ENCODE measurements at regions not wholly inside any gene's neighbourhood (a gene's known extent, or its start where the extent isn't known, plus 50 kb on each side); places are given as distances from the start of the nearest gene placed in this dataset.

DNA sequence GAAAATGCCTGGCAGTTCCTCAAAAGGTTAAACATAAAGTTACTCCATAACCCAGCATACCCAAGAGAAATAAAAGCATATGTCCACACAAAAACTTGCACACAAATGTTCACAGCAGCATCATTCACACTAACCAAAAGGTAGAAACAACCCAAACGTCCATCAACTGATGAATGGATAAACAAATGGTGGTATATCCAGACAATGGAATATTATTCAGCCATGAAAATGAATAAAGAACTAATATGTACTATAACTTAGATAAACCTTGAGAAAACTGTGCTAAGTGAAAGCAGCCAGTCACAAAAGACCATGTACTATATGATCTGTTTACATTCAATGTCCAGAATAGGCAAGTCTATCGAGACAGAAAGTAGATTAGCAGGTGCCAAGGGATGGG lies 60.4 kb downstream of the CAMK2N1 start:
- DNase-seq (ENCODE audit: low read depth): no peak
- no peak overlapping the region for H3K4me3 ChIP-seq (ENCODE audit: low read length)
- TF ChIP-seq, protein P1, sequence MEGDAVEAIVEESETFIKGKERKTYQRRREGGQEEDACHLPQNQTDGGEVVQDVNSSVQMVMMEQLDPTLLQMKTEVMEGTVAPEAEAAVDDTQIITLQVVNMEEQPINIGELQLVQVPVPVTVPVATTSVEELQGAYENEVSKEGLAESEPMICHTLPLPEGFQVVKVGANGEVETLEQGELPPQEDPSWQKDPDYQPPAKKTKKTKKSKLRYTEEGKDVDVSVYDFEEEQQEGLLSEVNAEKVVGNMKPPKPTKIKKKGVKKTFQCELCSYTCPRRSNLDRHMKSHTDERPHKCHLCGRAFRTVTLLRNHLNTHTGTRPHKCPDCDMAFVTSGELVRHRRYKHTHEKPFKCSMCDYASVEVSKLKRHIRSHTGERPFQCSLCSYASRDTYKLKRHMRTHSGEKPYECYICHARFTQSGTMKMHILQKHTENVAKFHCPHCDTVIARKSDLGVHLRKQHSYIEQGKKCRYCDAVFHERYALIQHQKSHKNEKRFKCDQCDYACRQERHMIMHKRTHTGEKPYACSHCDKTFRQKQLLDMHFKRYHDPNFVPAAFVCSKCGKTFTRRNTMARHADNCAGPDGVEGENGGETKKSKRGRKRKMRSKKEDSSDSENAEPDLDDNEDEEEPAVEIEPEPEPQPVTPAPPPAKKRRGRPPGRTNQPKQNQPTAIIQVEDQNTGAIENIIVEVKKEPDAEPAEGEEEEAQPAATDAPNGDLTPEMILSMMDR (IDR thresholded peaks at IDR 0.05; ENCODE audit: insufficient read depth, low read depth, low read length, missing control alignments): no peak

DNA sequence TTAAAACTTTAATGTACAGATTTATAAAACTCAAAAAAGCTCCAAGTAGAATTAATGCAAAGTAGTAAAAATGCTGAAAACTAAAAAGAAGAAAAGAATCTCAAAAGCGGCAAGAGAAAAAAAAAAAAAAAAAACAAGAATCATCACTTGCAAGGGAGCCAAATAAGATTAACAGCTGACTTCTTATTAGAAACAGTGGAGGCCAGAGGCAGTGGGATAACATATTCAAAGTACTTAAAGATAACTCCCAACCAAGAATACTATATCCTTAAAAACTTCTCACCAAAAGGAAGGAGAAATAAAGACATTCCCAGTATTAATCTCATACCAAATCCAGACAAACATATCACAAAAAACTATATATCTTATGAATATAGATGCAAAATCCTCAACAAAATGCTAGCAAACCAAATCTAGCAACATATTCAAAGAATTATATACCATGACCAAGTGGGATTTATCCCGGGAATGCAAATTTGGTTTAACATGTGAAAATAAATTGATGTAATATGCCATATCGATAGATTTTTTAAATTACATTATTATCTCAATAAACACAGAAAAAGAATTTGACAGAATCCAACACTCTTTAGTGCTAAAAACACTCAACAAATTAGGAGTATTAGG lies 62.7 kb downstream of the CAMK2N1 start:
- no peak overlapping the region for H3K4me3 ChIP-seq (ENCODE audit: low read length)
- no peak for DNase-seq (ENCODE audit: low read depth)
- TF ChIP-seq, protein P1 (IDR thresholded peaks at IDR 0.05; ENCODE audit: insufficient read depth, low read depth, low read length, missing control alignments): no peak

DNA sequence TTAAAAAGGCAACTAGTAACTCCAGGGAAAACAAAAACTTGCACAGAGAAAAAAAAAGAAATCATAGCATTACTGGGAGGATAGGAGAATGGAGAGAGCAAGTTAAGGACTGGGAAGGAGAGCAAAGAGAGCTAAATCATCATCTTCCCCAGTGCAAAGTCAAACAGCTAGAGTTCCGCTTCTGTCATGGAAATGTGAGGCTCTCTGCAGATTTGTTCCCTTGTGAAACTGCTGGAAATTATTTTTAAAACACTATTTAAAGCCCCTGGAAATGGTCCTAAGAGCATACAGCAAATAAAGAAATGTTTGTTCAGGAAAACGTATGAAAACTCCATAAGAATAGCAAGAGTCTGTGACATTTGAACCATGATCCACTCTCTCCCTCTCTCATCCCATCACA lies 64.6 kb downstream of the CAMK2N1 start:
- no peak overlapping the region for H3K4me3 ChIP-seq (ENCODE audit: low read length)
- TF ChIP-seq, protein P1 (IDR thresholded peaks at IDR 0.05; ENCODE audit: insufficient read depth, low read depth, low read length, missing control alignments): no peak
- DNase-seq (ENCODE audit: low read depth): no peak

DNA sequence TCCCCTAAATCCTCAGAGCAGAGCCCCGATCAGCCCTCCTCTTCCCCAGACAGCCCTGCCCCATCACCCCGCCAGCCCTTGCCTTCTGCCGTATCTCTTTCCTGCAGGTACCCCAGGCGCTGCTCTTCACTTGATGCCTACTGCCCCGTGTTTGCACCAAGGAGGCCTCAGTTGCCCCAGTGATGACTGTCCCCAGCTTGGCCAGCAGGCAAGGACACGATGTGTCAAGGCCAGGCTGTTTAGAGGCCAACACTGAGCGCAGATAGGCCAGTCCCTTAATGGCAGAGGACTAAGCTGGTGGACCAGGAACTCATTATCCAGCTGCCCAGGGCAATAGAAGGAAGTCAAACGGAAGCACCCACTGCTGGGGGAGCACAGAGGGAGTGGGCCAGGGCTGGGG lies 68.4 kb downstream of the CAMK2N1 start:
- no peak for DNase-seq (ENCODE audit: low read depth)
- TF ChIP-seq, protein P1 (IDR thresholded peaks at IDR 0.05; ENCODE audit: insufficient read depth, low read depth, low read length, missing control alignments): no peak
- H3K4me3 ChIP-seq (ENCODE audit: low read length): no peak overlapping the region

DNA sequence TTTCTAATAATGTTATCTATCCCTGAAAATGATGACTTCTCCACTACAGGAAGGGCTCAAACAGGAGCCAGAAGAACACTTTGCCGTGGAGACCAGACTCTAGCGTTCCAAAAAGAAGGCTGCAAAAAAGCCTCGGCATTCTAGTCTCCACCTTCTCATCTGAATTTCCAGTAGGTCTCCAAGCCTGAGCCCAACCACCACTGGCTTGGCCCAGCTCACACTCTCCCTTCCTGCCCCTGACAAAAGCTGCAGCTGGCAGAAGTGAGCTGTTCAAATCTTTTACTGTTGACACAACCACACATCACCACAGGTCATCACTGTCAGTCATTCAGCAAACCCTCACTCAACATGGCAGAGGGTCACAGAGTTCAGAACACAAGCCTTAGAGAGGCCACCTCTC lies 69.3 kb downstream of the CAMK2N1 start:
- TF ChIP-seq, protein P1 (IDR thresholded peaks at IDR 0.05; ENCODE audit: insufficient read depth, low read depth, low read length, missing control alignments): no peak
- no peak overlapping the region for H3K4me3 ChIP-seq (ENCODE audit: low read length)
- no peak for DNase-seq (ENCODE audit: low read depth)

DNA sequence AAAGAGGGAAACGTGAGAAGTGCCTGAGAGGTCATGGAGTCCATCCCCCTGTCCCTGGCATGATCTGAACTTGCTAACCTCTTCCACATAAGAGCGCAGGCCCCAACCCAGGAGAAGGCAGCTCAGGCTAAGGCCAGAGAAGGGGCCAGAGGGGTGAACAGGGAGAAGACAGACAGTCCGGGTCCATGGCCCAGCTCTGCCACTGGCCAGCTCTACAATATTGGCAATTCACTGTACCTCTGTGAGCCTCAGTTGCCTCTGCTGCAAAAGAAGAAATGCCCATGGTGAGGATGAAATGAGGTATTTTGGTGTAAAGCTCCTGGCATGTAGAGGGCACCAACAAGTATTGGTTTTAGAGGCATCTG lies 72.3 kb downstream of the CAMK2N1 start:
- DNase-seq (ENCODE audit: low read depth): no peak
- no peak overlapping the region for H3K4me3 ChIP-seq (ENCODE audit: low read length)
- TF ChIP-seq, protein P1 (IDR thresholded peaks at IDR 0.05; ENCODE audit: insufficient read depth, low read depth, low read length, missing control alignments): no peak

DNA sequence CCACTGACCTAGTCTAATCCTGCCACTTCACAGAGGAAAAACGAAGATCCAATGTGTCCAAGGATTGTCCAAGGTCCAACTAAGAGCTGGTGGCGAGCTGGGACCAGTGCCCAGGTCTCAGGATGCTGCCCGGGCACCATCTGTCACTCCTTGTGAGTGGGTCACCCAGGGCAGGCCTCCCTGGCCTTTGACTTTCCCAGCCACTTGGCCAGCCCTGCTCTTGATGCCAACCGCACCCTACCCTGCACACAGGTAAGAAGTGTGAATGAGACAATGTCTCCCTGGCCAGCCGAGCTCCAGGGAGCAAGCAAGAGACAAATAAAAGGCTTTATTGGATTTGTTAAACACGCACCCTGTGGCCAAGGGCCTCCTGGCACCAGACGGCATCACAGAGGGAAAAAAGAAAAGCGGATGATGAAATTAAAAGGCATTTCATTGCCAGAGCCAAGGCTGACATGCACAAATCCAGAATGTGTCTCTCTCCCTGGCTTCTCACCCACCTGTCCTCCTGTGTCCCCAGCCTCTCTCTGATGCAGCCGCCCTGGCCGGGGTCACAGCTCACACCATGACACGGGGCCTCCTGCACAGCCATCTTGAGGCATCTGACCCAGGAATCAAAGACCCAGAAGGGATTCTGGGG lies 72.8 kb downstream of the CAMK2N1 start:
- no peak overlapping the region for H3K4me3 ChIP-seq (ENCODE audit: low read length)
- TF ChIP-seq, protein P1 (IDR thresholded peaks at IDR 0.05; ENCODE audit: insufficient read depth, low read depth, low read length, missing control alignments): no peak
- no peak for DNase-seq (ENCODE audit: low read depth)

Measured in epithelial cell of esophagus (primary cell).